ENCODE measurements at regions not wholly inside any gene's neighbourhood (a gene's known extent, or its start where the extent isn't known, plus 50 kb on each side); places are given as distances from the start of the nearest gene placed in this dataset.

DNA sequence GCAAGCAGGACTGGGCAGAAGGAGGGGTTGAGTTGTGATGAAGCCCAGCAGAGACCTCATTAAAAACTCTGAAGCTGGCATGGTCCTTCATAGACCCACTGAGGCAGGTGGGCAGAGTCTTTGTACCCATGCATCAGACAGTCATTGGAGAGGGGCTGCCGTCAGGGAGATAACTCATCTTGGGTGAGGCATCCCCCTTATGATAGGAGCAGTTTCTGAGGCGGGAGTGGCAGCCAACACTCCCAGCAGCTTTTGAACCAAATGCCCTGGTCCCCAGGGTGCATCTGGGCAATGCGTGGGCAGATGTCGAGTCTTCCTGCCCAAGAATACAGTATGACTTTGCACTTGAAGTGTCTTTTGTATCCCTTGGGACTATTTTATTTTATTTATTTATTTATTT lies 68.1 kb downstream of the HTR5A start:
- H3K4me3 ChIP-seq (ENCODE audit: low read length in 2 of 2) = no peak overlapping the region
- no peak overlapping the region for H3K9ac ChIP-seq (ENCODE audit: low read length in 2 of 2)
- H3K36me3 ChIP-seq (ENCODE audit: control insufficient read depth in 2 of 2, insufficient read depth in 2 of 2, low read length in 2 of 2) = no peaks in the 10 kb centered on the region
- H3K4me1 ChIP-seq (ENCODE audit: control insufficient read depth, insufficient read depth, low read length) = no peaks in the 10 kb centered on the region
- peaks cover 0 to 3% of the 10 kb centered on the region in 2 donors for H3K9me3 ChIP-seq (ENCODE audit: control insufficient read depth in 2 of 2, low read length in 2 of 2)
- H3K27ac ChIP-seq (ENCODE audit: low read length) = no peak overlapping the region
- peaks cover 7 to 9% of the 10 kb centered on the region in 2 donors for H3K27me3 ChIP-seq (ENCODE audit: control insufficient read depth in 1 of 2, insufficient read depth in 2 of 2, low read length in 2 of 2)

DNA sequence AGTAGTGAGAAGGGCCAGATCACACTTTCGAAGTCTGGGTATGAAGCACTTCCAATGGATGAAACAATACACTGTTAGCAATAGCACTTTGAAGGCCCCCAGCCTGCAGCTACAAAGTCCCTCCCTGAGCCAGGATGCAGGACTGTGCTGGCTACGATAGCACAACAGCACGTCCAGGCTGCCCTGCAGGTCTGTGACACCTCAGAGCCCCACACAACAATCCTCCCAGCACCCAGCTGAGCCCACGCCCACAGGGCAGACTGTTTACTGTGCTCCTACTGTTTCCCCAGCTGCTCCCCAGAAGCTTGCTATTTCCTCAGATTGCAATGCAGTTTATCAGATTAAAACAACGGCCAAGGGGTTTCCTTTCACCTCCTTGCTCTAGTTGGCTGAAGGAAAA lies 71.4 kb downstream of the HTR5A start:
- Histone ChIP-seq H3K9me3 (ENCODE audit: control insufficient read depth in 2 of 2, low read length in 2 of 2) (peaks cover 0 to 3% of the 10 kb centered on the region in 2 donors), H3K4me1 (ENCODE audit: control insufficient read depth, insufficient read depth, low read length) (no peaks in the 10 kb centered on the region), H3K9ac (ENCODE audit: low read length in 2 of 2) (no peak overlapping the region), H3K27me3 (ENCODE audit: control insufficient read depth in 1 of 2, insufficient read depth in 2 of 2, low read length in 2 of 2) (peaks cover 9% of the 10 kb centered on the region in 2 donors), H3K36me3 (ENCODE audit: control insufficient read depth in 2 of 2, insufficient read depth in 2 of 2, low read length in 2 of 2) (no peaks in the 10 kb centered on the region), H3K27ac (ENCODE audit: low read length) (no peak overlapping the region), H3K4me3 (ENCODE audit: low read length in 2 of 2) (no peak overlapping the region)

DNA sequence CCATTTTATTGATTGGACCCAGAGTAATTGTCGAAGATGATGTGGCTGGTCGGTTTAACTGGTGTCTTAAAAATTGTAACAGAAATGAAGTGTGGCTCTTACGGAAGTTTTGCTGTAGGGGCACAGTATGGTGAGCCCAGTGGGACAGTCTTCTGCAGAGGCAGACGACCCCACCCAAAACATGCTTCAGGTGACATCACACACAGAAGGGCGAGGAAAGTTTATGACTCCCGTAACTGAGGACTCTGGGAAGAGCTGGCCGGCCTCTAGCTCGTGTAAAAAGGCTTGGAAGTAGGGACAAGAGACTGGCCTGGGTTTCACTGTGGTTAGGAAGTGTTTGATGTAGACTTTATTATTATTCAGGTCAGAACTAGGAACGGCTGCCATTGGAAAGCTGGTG lies 73.3 kb downstream of the HTR5A start:
- Histone ChIP-seq H3K36me3 (ENCODE audit: control insufficient read depth in 2 of 2, insufficient read depth in 2 of 2, low read length in 2 of 2) (no peaks in the 10 kb centered on the region), H3K27me3 (ENCODE audit: control insufficient read depth in 1 of 2, insufficient read depth in 2 of 2, low read length in 2 of 2) (peaks cover 9% of the 10 kb centered on the region in 2 donors), H3K9ac (ENCODE audit: low read length in 2 of 2) (no peak overlapping the region), H3K4me3 (ENCODE audit: low read length in 2 of 2) (no peak overlapping the region), H3K27ac (ENCODE audit: low read length) (no peak overlapping the region), H3K4me1 (ENCODE audit: control insufficient read depth, insufficient read depth, low read length) (no peaks in the 10 kb centered on the region), H3K9me3 (ENCODE audit: control insufficient read depth in 2 of 2, low read length in 2 of 2) (no peaks in the 10 kb centered on the region)

DNA sequence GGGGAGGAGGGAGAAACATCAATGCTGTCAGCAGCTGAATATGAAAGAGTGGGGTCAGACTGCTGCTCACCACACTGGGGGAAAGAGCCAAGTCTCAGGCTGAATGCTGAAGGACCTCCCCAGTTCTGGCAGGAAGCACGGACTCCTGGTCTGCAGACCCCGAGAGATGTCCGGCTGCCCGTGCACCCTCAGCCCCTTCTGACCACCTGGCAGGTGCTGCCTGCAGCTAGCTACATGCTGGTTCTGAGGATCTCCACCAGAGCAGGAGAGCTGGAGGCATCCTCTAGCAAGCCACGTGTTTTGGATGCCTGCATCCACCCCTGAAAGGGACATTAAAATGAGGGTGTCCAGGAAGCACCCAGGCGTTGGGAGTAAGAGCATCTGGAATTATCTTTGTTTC lies 74.2 kb downstream of the HTR5A start:
- H3K9ac ChIP-seq (ENCODE audit: low read length in 2 of 2) = no peak overlapping the region
- no peak overlapping the region for H3K27ac ChIP-seq (ENCODE audit: low read length)
- no peaks in the 10 kb centered on the region for H3K36me3 ChIP-seq (ENCODE audit: control insufficient read depth in 2 of 2, insufficient read depth in 2 of 2, low read length in 2 of 2)
- peaks cover 2% of the 10 kb centered on the region for H3K4me1 ChIP-seq (ENCODE audit: control insufficient read depth, insufficient read depth, low read length)
- H3K4me3 ChIP-seq (ENCODE audit: low read length in 2 of 2) = no peak overlapping the region
- no peaks in the 10 kb centered on the region for H3K9me3 ChIP-seq (ENCODE audit: control insufficient read depth in 2 of 2, low read length in 2 of 2)
- peaks cover 9% of the 10 kb centered on the region in 2 donors for H3K27me3 ChIP-seq (ENCODE audit: control insufficient read depth in 1 of 2, insufficient read depth in 2 of 2, low read length in 2 of 2)

DNA sequence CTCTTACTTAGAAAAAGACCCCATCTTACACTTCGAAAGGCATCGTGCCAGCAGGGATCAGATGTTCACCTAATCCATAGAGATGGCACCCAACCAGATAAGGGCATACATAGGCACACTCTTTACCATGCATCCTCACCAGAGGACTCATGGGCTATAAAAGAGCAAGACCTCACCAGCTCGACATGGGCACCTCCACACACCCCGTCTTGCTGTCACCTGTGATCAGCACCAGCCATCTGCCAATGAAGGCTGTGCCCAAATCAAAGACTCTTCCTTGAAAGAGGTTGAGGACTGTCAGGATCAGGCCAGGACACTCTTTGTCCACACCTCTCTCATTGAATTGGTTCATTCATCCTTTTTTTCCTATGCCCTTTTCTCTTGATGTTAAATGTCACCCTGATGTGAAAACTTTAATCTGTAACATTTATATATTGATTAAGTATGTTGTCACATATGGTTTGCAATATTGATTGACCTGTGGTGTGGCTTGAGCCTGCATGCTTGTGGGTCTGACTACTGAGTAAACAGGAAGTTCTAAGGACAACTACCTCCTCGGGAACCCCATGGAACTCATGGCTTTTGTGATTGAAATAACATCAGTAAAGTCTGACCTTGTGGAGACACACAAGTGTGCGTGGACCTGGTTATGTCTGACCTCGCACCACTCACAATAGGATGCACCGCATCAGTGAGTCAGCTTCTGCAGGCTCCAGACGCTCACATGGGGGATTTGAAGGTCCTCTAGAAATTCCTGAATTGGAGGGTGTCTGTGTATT lies 75.5 kb downstream of the HTR5A start:
- Histone ChIP-seq H3K27ac (ENCODE audit: low read length) (no peak overlapping the region), H3K4me3 (ENCODE audit: low read length in 2 of 2) (no peak overlapping the region), H3K9me3 (ENCODE audit: control insufficient read depth in 2 of 2, low read length in 2 of 2) (no peaks in the 10 kb centered on the region), H3K4me1 (ENCODE audit: control insufficient read depth, insufficient read depth, low read length) (peaks cover 2% of the 10 kb centered on the region), H3K27me3 (ENCODE audit: control insufficient read depth in 1 of 2, insufficient read depth in 2 of 2, low read length in 2 of 2) (peaks cover 9% of the 10 kb centered on the region in 2 donors), H3K9ac (ENCODE audit: low read length in 2 of 2) (no peak overlapping the region), H3K36me3 (ENCODE audit: control insufficient read depth in 2 of 2, insufficient read depth in 2 of 2, low read length in 2 of 2) (no peaks in the 10 kb centered on the region)

DNA sequence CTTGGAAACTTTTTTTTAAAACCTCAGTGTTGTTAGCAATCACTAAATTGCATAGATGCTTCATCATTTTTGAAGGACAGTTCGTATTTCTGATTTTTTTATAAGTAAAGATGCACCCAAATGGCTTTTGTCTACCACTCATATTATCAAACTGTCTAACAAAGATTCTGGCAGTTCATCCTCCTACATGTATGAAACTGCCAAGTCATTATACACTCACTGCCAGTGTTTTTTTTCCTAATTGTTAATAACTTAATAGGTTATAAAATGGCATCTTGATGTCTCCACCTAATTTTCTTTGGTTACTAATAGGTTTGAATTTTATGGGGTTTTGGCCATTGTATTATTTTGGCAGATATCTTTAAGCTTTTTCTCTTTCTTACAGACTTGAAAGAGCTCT lies 77.0 kb downstream of the HTR5A start:
- no peak overlapping the region for H3K9ac ChIP-seq (ENCODE audit: low read length in 2 of 2)
- H3K36me3 ChIP-seq (ENCODE audit: control insufficient read depth in 2 of 2, insufficient read depth in 2 of 2, low read length in 2 of 2) = no peaks in the 10 kb centered on the region
- no peaks in the 10 kb centered on the region for H3K9me3 ChIP-seq (ENCODE audit: control insufficient read depth in 2 of 2, low read length in 2 of 2)
- H3K27me3 ChIP-seq (ENCODE audit: control insufficient read depth in 1 of 2, insufficient read depth in 2 of 2, low read length in 2 of 2) = peaks cover 5% of the 10 kb centered on the region in 2 donors
- H3K4me1 ChIP-seq (ENCODE audit: control insufficient read depth, insufficient read depth, low read length) = peaks cover 2% of the 10 kb centered on the region
- no peak overlapping the region for H3K4me3 ChIP-seq (ENCODE audit: low read length in 2 of 2)
- H3K27ac ChIP-seq (ENCODE audit: low read length) = no peak overlapping the region

DNA sequence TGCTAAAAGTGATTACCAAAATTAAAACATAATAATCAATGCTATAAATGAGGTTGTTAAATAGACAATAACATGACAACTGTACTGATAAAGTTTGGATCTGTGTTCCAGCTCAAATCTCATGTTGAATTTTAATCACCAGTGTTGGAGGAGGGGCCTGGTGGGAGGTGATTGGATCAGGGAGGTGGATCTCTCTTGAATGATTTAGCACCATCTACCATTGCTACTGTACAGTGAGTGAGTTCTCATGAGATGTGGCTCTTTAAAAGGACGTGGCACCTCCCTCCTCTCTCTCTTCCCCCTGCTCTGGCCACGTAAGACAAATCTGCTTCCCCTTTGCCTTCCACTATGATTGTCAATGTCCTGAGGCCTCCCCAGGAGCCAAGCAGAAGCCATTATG lies 77.5 kb downstream of the HTR5A start:
- no peaks in the 10 kb centered on the region for H3K9me3 ChIP-seq (ENCODE audit: control insufficient read depth in 2 of 2, low read length in 2 of 2)
- H3K27ac ChIP-seq (ENCODE audit: low read length) = no peak overlapping the region
- H3K27me3 ChIP-seq (ENCODE audit: control insufficient read depth in 1 of 2, insufficient read depth in 2 of 2, low read length in 2 of 2) = peaks cover under 1 to 4% of the 10 kb centered on the region in 2 donors
- H3K36me3 ChIP-seq (ENCODE audit: control insufficient read depth in 2 of 2, insufficient read depth in 2 of 2, low read length in 2 of 2) = no peaks in the 10 kb centered on the region
- peaks cover 2% of the 10 kb centered on the region for H3K4me1 ChIP-seq (ENCODE audit: control insufficient read depth, insufficient read depth, low read length)
- H3K4me3 ChIP-seq (ENCODE audit: low read length in 2 of 2) = no peak overlapping the region
- H3K9ac ChIP-seq (ENCODE audit: low read length in 2 of 2) = no peak overlapping the region

DNA sequence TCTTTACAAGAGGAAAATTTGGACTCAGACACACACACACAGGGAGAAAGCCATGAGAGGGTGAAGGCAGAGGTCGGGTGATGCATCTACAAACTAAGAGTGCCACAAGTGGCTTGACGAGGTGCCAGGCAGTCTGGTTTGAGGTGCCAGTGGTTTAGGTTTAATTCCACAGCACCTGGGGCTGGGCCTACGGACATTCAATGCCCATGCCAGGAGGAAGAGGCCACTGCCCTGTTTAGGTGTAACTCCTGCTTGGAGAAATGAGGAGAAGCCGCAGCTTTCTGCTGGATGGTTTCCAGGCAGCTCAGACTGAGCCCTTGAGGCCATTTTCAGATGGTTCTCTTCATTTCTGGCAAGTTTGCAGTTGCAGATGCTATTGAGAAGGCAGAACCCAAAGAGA lies 83.6 kb downstream of the HTR5A start:
- Histone ChIP-seq H3K4me1 (ENCODE audit: control insufficient read depth, insufficient read depth, low read length) (peaks cover under 1% of the 10 kb centered on the region), H3K27me3 (ENCODE audit: control insufficient read depth in 1 of 2, insufficient read depth in 2 of 2, low read length in 2 of 2) (peaks cover 3 to 4% of the 10 kb centered on the region in 2 donors), H3K9me3 (ENCODE audit: control insufficient read depth in 2 of 2, low read length in 2 of 2) (peaks cover 0 to 4% of the 10 kb centered on the region in 2 donors), H3K27ac (ENCODE audit: low read length) (no peak overlapping the region), H3K9ac (ENCODE audit: low read length in 2 of 2) (no peak overlapping the region), H3K36me3 (ENCODE audit: control insufficient read depth in 2 of 2, insufficient read depth in 2 of 2, low read length in 2 of 2) (no peaks in the 10 kb centered on the region), H3K4me3 (ENCODE audit: low read length in 2 of 2) (no peak overlapping the region)

DNA sequence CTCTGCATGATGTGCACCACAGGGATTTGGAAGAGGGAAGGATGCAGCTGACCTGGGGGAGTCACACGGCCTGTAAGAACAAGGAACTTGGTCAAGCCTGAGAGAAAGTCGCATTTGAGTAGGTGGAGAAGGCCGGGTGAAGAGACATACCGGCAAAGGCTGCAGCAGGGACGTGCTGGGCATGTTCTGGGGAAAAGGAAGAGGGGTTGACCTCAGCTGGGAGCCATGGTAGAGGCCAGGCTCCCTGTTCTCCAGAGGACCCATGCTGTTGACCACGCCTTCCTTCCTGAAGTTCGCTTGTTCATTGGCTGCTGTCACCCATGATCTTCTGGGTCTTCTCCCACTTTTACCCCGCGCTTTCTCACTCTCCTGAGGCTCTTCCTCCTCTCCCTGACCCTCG lies 84.5 kb downstream of the HTR5A start:
- Histone ChIP-seq H3K36me3 (ENCODE audit: control insufficient read depth in 2 of 2, insufficient read depth in 2 of 2, low read length in 2 of 2) (no peaks in the 10 kb centered on the region), H3K9me3 (ENCODE audit: control insufficient read depth in 2 of 2, low read length in 2 of 2) (peaks cover 0 to 4% of the 10 kb centered on the region in 2 donors), H3K4me3 (ENCODE audit: low read length in 2 of 2) (no peak overlapping the region), H3K9ac (ENCODE audit: low read length in 2 of 2) (no peak overlapping the region), H3K27ac (ENCODE audit: low read length) (no peak overlapping the region), H3K4me1 (ENCODE audit: control insufficient read depth, insufficient read depth, low read length) (no peaks in the 10 kb centered on the region), H3K27me3 (ENCODE audit: control insufficient read depth in 1 of 2, insufficient read depth in 2 of 2, low read length in 2 of 2) (peaks cover 3 to 4% of the 10 kb centered on the region in 2 donors)

DNA sequence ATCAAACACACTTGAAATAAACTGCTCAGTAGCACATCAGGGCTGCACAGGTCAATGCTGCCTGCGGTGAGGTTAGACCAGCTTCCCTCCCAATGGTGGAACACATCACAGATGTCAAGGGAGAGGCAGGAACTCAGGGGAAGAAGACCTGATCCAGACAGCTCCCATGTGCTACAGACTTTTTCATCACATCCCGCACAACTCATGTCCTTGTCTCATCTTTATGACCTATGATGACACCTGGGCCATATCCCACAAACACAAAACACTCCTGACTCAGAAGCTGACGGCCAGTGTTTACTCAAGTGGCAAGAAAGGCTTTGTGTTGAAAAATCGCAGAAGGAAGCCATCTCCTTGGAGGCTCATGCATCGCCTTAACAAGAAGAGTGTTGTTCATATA lies 91.6 kb downstream of the HTR5A start:
- H3K9ac ChIP-seq (ENCODE audit: low read length in 2 of 2) = no peak overlapping the region
- H3K4me1 ChIP-seq (ENCODE audit: control insufficient read depth, insufficient read depth, low read length) = peaks cover 7% of the 10 kb centered on the region
- peaks cover 0 to 4% of the 10 kb centered on the region in 2 donors for H3K9me3 ChIP-seq (ENCODE audit: control insufficient read depth in 2 of 2, low read length in 2 of 2)
- no peaks in the 10 kb centered on the region for H3K27me3 ChIP-seq (ENCODE audit: control insufficient read depth in 1 of 2, insufficient read depth in 2 of 2, low read length in 2 of 2)
- H3K4me3 ChIP-seq (ENCODE audit: low read length in 2 of 2) = no peak overlapping the region
- H3K27ac ChIP-seq (ENCODE audit: low read length) = no peak overlapping the region
- H3K36me3 ChIP-seq (ENCODE audit: control insufficient read depth in 2 of 2, insufficient read depth in 2 of 2, low read length in 2 of 2) = no peaks in the 10 kb centered on the region

DNA sequence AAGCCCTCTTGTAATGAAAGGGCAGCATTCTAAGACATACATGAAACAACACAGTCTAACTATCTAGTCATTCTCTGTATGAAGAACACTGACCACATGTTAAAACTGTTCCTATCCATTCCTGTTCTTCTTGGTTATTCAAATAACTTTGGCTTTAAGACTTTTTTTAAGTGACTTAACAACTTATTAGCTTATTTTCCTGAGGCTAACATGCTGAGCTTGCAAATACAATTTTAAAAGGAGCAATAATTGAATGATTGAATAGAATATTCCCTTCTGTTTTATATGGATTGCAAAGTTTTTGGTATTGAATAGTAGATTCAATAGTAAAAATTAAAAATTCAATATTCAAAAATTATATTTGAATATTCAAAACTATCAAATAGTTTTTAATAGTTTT lies 92.3 kb downstream of the HTR5A start:
- H3K36me3 ChIP-seq (ENCODE audit: control insufficient read depth in 2 of 2, insufficient read depth in 2 of 2, low read length in 2 of 2) = no peaks in the 10 kb centered on the region

More for the DNA sequence above, 92.3 kb downstream of the HTR5A start:
- H3K4me1 ChIP-seq (ENCODE audit: control insufficient read depth, insufficient read depth, low read length) = peaks cover 11% of the 10 kb centered on the region
- H3K9me3 ChIP-seq (ENCODE audit: control insufficient read depth in 2 of 2, low read length in 2 of 2) = peaks cover 0 to 4% of the 10 kb centered on the region in 2 donors
- no peak overlapping the region for H3K9ac ChIP-seq (ENCODE audit: low read length in 2 of 2)
- no peak overlapping the region for H3K4me3 ChIP-seq (ENCODE audit: low read length in 2 of 2)
- no peak overlapping the region for H3K27ac ChIP-seq (ENCODE audit: low read length)
- H3K27me3 ChIP-seq (ENCODE audit: control insufficient read depth in 1 of 2, insufficient read depth in 2 of 2, low read length in 2 of 2) = no peaks in the 10 kb centered on the region

Data from stomach smooth muscle (tissue), 2 donors.